ENCODE measurements at regions not wholly inside any gene's neighbourhood (a gene's known extent, or its start where the extent isn't known, plus 50 kb on each side); places are given as distances from the start of the nearest gene placed in this dataset.

- no peak for TF ChIP-seq POLR2A (IDR thresholded peaks at IDR 0.05; ENCODE audit: low read length)
- no peak for TF ChIP-seq GATA1 (IDR thresholded peaks at IDR 0.05; ENCODE audit: low read depth, low read length)
Observed at GRCh38 chr5:60377826-60378225, 322.1 kb downstream of the DEPDC1B start.

All from erythroblast (primary cell).